GM12864 (cell line): ENCODE measurements at regions not wholly inside any gene's neighbourhood (a gene's known extent, or its start where the extent isn't known, plus 50 kb on each side); places are given as distances from the start of the nearest gene placed in this dataset.

Experiments
- DNase-seq: peaks from one replicate; pipeline ENCODE4 v3.0.0-alpha.2; 2011; ENCODE audit warnings: low read depth
- H3K4me3 ChIP-seq: 2 replicates; pipeline ENCODE4 v1.5.1; 2011; ENCODE audit warnings: mild to moderate bottlenecking, low read depth, low read length, control low read depth
- TF ChIP-seq, protein P1 (sequence below): IDR thresholded peaks from 2 replicates; pipeline ENCODE4 v1.5.1; 2011; ENCODE audit warnings: low read depth, mild to moderate bottlenecking, moderate library complexity, low read length, control low read depth, inconsistent platforms; ENCODE audit errors: missing control alignments

DNA sequence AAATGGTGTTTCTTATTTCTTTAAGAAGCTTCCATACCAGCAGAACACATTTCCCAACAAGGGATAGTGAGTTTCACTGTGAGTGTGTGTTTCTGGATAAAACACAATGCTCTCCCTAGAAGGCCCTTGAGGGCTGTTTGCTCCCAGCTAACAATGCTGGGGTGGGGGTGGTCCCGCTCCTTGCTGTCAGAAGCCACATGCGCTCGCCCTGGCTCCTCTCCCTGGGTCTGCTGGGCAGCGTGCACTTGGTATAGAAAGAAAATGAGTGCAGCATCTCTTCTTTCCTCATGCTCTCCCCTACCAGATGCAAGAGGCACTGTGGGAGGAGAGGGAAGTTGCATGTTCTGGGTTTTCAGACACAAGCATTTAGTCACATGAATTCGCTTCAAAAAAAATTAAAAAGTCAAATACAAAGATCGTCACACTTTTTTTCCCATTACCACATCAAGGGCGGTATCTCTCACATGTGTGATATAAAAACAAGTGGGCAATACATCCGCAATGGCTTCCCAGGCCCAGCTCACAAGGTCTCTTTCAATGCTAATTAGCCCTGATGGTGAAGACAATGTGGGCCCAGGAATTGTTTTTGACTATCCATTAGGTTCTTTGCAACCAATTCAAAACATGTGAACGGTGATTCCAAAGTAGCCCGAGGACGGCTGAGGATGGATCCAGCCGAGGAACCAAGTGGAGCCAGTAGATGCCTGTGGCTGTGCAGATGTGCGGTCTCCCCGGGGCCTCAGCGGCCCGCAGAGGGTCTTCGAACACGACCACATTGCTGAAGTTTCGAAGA, 603.6 kb downstream of the IRX1 start:
- TF ChIP-seq, protein P1, sequence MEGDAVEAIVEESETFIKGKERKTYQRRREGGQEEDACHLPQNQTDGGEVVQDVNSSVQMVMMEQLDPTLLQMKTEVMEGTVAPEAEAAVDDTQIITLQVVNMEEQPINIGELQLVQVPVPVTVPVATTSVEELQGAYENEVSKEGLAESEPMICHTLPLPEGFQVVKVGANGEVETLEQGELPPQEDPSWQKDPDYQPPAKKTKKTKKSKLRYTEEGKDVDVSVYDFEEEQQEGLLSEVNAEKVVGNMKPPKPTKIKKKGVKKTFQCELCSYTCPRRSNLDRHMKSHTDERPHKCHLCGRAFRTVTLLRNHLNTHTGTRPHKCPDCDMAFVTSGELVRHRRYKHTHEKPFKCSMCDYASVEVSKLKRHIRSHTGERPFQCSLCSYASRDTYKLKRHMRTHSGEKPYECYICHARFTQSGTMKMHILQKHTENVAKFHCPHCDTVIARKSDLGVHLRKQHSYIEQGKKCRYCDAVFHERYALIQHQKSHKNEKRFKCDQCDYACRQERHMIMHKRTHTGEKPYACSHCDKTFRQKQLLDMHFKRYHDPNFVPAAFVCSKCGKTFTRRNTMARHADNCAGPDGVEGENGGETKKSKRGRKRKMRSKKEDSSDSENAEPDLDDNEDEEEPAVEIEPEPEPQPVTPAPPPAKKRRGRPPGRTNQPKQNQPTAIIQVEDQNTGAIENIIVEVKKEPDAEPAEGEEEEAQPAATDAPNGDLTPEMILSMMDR = no peak
- no peak overlapping the region for H3K4me3 ChIP-seq
- no peak for DNase-seq

DNA sequence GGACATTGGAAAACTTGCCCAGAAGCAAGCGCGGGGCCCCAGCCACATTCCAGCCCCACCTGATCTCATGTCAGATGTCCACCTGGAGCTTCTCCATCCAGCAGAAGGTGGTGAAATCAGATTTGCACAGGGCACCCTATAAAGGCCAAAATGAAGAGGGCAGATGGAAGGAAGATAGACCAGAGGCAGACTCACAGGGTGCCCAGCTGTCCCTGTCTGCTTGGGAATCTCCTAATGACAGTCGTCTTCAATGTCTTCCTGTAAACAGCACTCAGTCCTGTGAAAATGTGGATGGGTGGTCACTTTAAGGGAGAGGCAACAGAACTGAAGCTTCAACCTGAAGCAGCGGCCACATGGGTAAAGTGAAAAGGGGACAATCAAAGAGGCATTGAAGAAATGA, 607.5 kb downstream of the IRX1 start:
- H3K4me3 ChIP-seq = no peak overlapping the region
- DNase-seq = no peak
- TF ChIP-seq, protein P1 = no peak

DNA sequence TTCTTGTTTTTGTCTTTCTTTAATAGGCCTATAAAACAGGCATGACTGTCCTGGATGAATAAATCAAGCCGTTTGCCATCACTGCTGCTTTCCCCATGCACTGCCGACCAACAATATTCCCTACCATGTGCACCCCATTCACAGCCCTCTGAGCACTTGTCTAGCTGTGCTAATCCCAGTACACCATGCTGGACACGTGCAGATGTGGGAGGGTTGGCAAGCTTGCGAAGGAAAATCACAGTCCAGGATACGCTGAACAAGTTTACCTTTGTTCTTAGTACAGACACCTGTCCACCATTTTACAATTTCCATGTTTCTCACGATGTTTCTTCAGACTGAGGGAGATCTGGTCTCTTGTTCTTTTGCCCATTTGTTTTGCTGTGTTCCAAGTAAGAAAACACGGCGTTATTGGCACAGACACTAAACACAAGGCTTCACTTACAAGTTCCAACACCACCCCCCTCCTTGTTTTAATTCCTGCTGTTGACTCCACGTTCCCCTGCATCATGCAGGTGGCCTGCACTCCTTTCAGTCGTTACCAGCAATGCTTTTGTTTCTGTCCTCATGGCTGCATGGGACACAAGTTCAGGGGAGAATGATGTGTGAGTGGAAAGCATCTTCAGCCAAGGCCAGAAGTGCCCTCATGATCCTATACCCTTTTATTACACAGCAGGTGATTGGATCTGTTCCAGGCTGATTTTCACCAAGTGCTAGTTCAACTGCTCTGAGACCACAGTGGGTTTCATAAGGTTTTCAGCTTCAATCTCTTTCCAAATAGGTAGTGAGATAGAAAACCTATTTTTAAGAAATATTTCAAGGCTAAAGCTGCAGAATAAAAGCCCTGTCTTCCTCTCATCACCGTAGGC, 608.9 kb downstream of the IRX1 start:
- no peak overlapping the region for H3K4me3 ChIP-seq
- TF ChIP-seq, protein P1 = no peak
- no peak for DNase-seq

DNA sequence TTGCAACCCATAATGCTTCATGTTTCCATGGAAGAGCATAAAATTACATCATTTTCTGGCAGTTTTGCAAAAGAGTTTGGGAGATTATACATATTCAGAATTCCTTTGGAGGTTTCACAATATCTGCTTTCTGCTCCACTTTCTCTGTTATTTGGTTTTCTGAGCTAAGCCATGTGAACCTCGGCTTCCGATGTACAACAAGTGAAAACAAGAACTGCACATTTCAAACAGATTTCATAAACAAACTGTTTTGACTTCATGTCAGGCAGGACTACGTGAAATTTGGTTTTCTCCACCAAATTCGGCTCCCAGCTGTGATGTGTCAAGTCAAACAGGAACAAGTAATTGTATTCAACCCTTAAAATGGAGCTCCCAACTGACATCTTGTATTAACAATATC, 609.8 kb downstream of the IRX1 start:
- TF ChIP-seq, protein P1 = no peak
- DNase-seq = no peak
- no peak overlapping the region for H3K4me3 ChIP-seq

DNA sequence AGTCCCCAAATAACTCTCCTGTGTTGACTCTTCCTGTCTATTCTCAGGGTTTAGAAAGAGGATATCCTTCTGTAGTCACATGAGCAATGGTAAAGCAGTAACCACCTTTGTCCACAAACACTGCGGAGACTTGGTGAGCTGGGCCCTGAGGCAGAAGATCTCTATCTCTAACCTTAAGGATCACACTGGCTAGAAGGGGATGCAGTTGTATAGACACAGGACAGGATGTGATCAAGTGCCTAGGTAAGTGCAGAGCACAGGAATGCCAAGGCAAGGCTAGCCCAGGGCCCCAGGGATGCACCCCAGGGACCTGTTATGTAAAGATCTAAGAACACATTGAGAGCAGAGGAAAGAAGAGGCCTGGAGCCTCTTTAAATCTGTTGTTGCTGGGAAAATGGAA, 610.5 kb downstream of the IRX1 start:
- TF ChIP-seq, protein P1 = no peak
- no peak for DNase-seq

DNA sequence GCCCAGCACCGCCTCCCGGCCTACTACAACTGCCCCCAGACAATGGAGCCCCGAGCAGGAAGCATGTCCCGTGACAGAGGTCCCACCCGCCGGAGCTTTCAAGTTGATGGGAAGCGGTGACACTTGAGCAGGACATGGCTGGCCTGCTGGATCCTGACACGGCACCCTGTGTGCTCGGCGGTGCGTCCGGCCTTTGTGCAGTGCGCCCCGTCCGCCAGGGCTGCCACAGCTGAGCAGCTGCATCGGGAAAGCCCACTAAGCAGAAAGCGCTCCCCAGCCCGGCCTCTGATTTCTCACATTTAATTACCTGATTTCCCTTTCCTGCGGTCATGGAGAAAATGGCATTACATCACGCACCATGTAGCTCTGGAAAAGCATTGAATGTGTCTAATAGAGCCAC, 611.9 kb downstream of the IRX1 start:
- DNase-seq = no peak
- TF ChIP-seq, protein P1 = no peak

More for the DNA sequence above, 610.5 kb downstream of the IRX1 start:
- no peak overlapping the region for H3K4me3 ChIP-seq

More for the DNA sequence above, 611.9 kb downstream of the IRX1 start:
- H3K4me3 ChIP-seq = no peak overlapping the region
